ENCODE measurements at regions not wholly inside any gene's neighbourhood (a gene's known extent, or its start where the extent isn't known, plus 50 kb on each side); places are given as distances from the start of the nearest gene placed in this dataset.
"Not testable (repeated sequence)": the region's sequence is repeated elsewhere in the genome, so short reads cannot be mapped to it uniquely, and the experiment has no call there.

DNA sequence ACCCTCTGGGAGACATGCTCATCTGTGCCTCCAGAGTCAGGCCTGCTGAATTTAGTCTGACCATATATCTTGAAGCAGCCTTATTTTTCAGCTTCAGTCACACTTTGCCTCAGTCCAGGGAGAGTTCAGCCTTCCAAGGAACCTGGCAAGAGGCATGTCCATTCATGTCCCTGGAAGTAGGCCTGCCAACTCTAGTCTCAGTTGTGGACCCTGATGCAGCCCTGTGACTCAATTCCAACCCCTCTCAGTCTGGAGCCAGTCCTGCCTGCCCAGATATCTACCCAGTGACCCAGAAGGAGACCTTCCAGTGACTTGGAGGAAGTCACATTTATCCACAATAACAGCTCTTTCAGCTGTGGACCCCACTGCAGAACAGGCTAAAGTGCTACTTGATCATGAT, 566.6 kb downstream of the TMEM135 start:
- no peak overlapping the region for H3K4me2 ChIP-seq (ENCODE audit: low read depth, low read length, poor library complexity, severe bottlenecking)
- no peak for DNase-seq
- H3K9me3 ChIP-seq (ENCODE audit: low read length), result no peaks in the 10 kb centered on the region
- no peak overlapping the region for H2AFZ ChIP-seq (ENCODE audit: low read length)
- H3K9me2 ChIP-seq (replicated peaks; ENCODE audit: insufficient read depth, low read length), result no peaks in the 10 kb centered on the region
- no peaks in the 10 kb centered on the region for H4K20me1 ChIP-seq (ENCODE audit: insufficient read depth, low read depth, low read length)
- no peaks in the 10 kb centered on the region for H3K4me1 ChIP-seq (ENCODE audit: low read length)
- H3K79me2 ChIP-seq (ENCODE audit: low read length), result no peaks in the 10 kb centered on the region
- no peak overlapping the region for H3K9ac ChIP-seq (ENCODE audit: low read length)
- H3K27ac ChIP-seq (ENCODE audit: low read length), result no peak overlapping the region
- H3K36me3 ChIP-seq (ENCODE audit: insufficient read depth, low read length), result no peaks in the 10 kb centered on the region
- no peaks in the 10 kb centered on the region for H3K27me3 ChIP-seq (ENCODE audit: low read length)
- H3K4me3 ChIP-seq (ENCODE audit: low read length), result no peak overlapping the region

GRCh38 chr11:87603887-87604286, 566.2 kb downstream of the TMEM135 start:
- H3K9me3 ChIP-seq (ENCODE audit: low read length), result no peaks in the 10 kb centered on the region
- H3K9me2 ChIP-seq (replicated peaks; ENCODE audit: insufficient read depth, low read length), result no peaks in the 10 kb centered on the region
- no peak overlapping the region for H3K27ac ChIP-seq (ENCODE audit: low read length)
- no peaks in the 10 kb centered on the region for H3K79me2 ChIP-seq (ENCODE audit: low read length)
- no peaks in the 10 kb centered on the region for H3K4me1 ChIP-seq (ENCODE audit: low read length)
- H3K4me2 ChIP-seq (ENCODE audit: low read depth, low read length, poor library complexity, severe bottlenecking), result no peak overlapping the region
- no peak overlapping the region for H2AFZ ChIP-seq (ENCODE audit: low read length)
- no peak overlapping the region for H3K4me3 ChIP-seq (ENCODE audit: low read length)
- no peak overlapping the region for H3K9ac ChIP-seq (ENCODE audit: low read length)
- DNase-seq, result no peak
- no peaks in the 10 kb centered on the region for H4K20me1 ChIP-seq (ENCODE audit: insufficient read depth, low read depth, low read length)
- no peaks in the 10 kb centered on the region for H3K27me3 ChIP-seq (ENCODE audit: low read length)
- H3K36me3 ChIP-seq (ENCODE audit: insufficient read depth, low read length), result no peaks in the 10 kb centered on the region

DNA sequence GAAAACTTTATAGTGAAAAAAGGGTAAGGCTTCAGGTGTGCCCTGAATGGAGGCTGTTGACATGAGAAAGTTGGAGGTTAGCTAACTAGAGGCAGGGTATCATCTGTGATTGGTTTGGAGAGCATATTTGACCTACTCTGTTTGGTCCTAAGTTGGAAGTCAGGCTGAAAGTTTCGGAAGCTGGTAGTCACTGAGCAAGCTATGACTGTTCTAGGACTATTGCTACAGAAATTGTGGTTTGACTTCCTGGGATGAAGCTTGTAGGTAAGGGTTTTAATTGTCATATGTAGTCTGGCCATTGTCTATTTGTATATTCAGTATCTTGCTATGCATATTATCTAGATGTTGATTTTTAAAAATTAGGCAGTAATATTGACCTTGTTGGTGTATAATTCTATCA, 565.0 kb downstream of the TMEM135 start:
- Histone ChIP-seq H3K27ac (ENCODE audit: low read length) (no peak overlapping the region), H3K27me3 (ENCODE audit: low read length) (no peaks in the 10 kb centered on the region), H3K9ac (ENCODE audit: low read length) (no peak overlapping the region), H3K79me2 (ENCODE audit: low read length) (no peaks in the 10 kb centered on the region), H3K9me2 (replicated peaks; ENCODE audit: insufficient read depth, low read length) (no peaks in the 10 kb centered on the region), H3K36me3 (ENCODE audit: insufficient read depth, low read length) (no peaks in the 10 kb centered on the region), H3K4me1 (ENCODE audit: low read length) (no peaks in the 10 kb centered on the region), H2AFZ (ENCODE audit: low read length) (no peak overlapping the region), H3K4me3 (ENCODE audit: low read length) (no peak overlapping the region), H3K9me3 (ENCODE audit: low read length) (no peaks in the 10 kb centered on the region), H3K4me2 (ENCODE audit: low read depth, low read length, poor library complexity, severe bottlenecking) (no peak overlapping the region), H4K20me1 (ENCODE audit: insufficient read depth, low read depth, low read length) (no peaks in the 10 kb centered on the region)
- no peak for DNase-seq

- H3K27me3 ChIP-seq (ENCODE audit: low read length), result no peaks in the 10 kb centered on the region
- no peak for DNase-seq
- no peaks in the 10 kb centered on the region for H3K4me1 ChIP-seq (ENCODE audit: low read length)
- no peaks in the 10 kb centered on the region for H3K36me3 ChIP-seq (ENCODE audit: insufficient read depth, low read length)
- no peak overlapping the region for H2AFZ ChIP-seq (ENCODE audit: low read length)
- H3K9ac ChIP-seq (ENCODE audit: low read length), result no peak overlapping the region
- no peak overlapping the region for H3K4me3 ChIP-seq (ENCODE audit: low read length)
- H4K20me1 ChIP-seq (ENCODE audit: insufficient read depth, low read depth, low read length), result no peaks in the 10 kb centered on the region
- H3K9me3 ChIP-seq (ENCODE audit: low read length), result no peaks in the 10 kb centered on the region
- no peak overlapping the region for H3K27ac ChIP-seq (ENCODE audit: low read length)
- H3K4me2 ChIP-seq (ENCODE audit: low read depth, low read length, poor library complexity, severe bottlenecking), result no peak overlapping the region
- H3K9me2 ChIP-seq (replicated peaks; ENCODE audit: insufficient read depth, low read length), result no peaks in the 10 kb centered on the region
- no peaks in the 10 kb centered on the region for H3K79me2 ChIP-seq (ENCODE audit: low read length)
Measured at GRCh38 chr11:87600938-87601337, 563.2 kb downstream of the TMEM135 start.

DNA sequence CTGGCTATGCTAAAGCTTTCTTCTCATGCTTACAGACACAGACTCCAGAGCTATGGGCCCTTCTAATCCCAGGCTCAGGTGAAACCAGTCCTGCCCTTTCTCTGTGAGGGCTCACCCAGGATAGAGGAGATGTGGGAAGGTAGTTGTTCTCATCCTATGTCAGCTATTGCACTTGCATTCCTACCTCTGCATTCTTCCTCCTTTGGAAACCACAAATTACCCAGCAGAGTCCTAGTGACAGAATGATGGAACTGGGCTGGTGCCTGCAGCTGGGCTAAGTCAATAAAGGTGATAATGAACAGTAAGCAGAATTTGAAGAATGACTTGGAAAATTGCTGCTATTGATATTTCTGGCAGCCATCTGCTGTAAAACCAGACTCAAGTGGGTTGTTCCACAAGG, 560.0 kb downstream of the TMEM135 start:
- H3K79me2 ChIP-seq (ENCODE audit: low read length), result no peaks in the 10 kb centered on the region
- no peaks in the 10 kb centered on the region for H3K4me1 ChIP-seq (ENCODE audit: low read length)
- no peaks in the 10 kb centered on the region for H3K27me3 ChIP-seq (ENCODE audit: low read length)
- H2AFZ ChIP-seq (ENCODE audit: low read length), result no peak overlapping the region
- no peaks in the 10 kb centered on the region for H3K9me3 ChIP-seq (ENCODE audit: low read length)
- no peaks in the 10 kb centered on the region for H3K36me3 ChIP-seq (ENCODE audit: insufficient read depth, low read length)
- H4K20me1 ChIP-seq (ENCODE audit: insufficient read depth, low read depth, low read length), result no peaks in the 10 kb centered on the region
- no peaks in the 10 kb centered on the region for H3K9me2 ChIP-seq (replicated peaks; ENCODE audit: insufficient read depth, low read length)
- H3K27ac ChIP-seq (ENCODE audit: low read length), result no peak overlapping the region
- no peak overlapping the region for H3K9ac ChIP-seq (ENCODE audit: low read length)
- DNase-seq, result no peak
- H3K4me2 ChIP-seq (ENCODE audit: low read depth, low read length, poor library complexity, severe bottlenecking), result no peak overlapping the region
- no peak overlapping the region for H3K4me3 ChIP-seq (ENCODE audit: low read length)

- Histone ChIP-seq H2AFZ (ENCODE audit: low read length) (no peak overlapping the region), H3K4me3 (ENCODE audit: low read length) (no peak overlapping the region), H3K36me3 (ENCODE audit: insufficient read depth, low read length) (no peaks in the 10 kb centered on the region), H3K79me2 (ENCODE audit: low read length) (no peaks in the 10 kb centered on the region), H3K9me3 (ENCODE audit: low read length) (no peaks in the 10 kb centered on the region), H4K20me1 (ENCODE audit: insufficient read depth, low read depth, low read length) (no peaks in the 10 kb centered on the region), H3K27me3 (ENCODE audit: low read length) (no peaks in the 10 kb centered on the region), H3K4me2 (ENCODE audit: low read depth, low read length, poor library complexity, severe bottlenecking) (no peak overlapping the region), H3K4me1 (ENCODE audit: low read length) (no peaks in the 10 kb centered on the region), H3K27ac (ENCODE audit: low read length) (no peak overlapping the region), H3K9ac (ENCODE audit: low read length) (no peak overlapping the region), H3K9me2 (replicated peaks; ENCODE audit: insufficient read depth, low read length) (no peaks in the 10 kb centered on the region)
- DNase-seq, result no peak
Measured at GRCh38 chr11:87596176-87596575, 558.4 kb downstream of the TMEM135 start.

GRCh38 chr11:87589082-87589481, 551.3 kb downstream of the TMEM135 start:
- Histone ChIP-seq H3K4me1 (ENCODE audit: low read length) (no peaks in the 10 kb centered on the region), H4K20me1 (ENCODE audit: insufficient read depth, low read depth, low read length) (no peaks in the 10 kb centered on the region), H3K4me2 (ENCODE audit: low read depth, low read length, poor library complexity, severe bottlenecking) (no peak overlapping the region), H2AFZ (ENCODE audit: low read length) (no peak overlapping the region), H3K79me2 (ENCODE audit: low read length) (no peaks in the 10 kb centered on the region), H3K9me3 (ENCODE audit: low read length) (no peaks in the 10 kb centered on the region), H3K27ac (ENCODE audit: low read length) (no peak overlapping the region), H3K27me3 (ENCODE audit: low read length) (no peaks in the 10 kb centered on the region), H3K4me3 (ENCODE audit: low read length) (no peak overlapping the region), H3K9ac (ENCODE audit: low read length) (no peak overlapping the region), H3K9me2 (replicated peaks; ENCODE audit: insufficient read depth, low read length) (no peaks in the 10 kb centered on the region), H3K36me3 (ENCODE audit: insufficient read depth, low read length) (no peaks in the 10 kb centered on the region)
- no peak for DNase-seq

DNA sequence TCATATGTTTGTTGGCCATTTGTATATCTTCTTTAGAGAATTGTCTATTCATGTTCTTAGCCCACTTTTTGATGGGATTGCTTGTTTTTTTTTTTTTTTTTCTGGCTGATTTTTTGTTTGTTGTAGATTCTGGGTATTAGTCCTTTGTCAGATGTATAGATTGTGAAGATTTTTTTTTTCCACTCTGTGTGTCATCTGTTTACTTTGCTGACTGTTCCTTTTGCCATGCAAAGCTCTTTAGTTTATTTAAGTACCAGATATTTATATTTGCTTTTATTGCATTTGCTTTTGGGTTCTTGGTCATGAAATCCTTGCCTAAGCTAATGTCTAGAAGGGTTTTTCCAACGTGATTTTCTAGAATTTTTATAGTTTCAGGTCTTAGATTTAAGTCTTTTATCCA, 547.9 kb downstream of the TMEM135 start:
- not testable (repeated sequence) for DNase-seq; H3K9me3 ChIP-seq (ENCODE audit: low read length); H4K20me1 ChIP-seq (ENCODE audit: insufficient read depth, low read depth, low read length); H3K79me2 ChIP-seq (ENCODE audit: low read length); H3K9me2 ChIP-seq (replicated peaks; ENCODE audit: insufficient read depth, low read length); H2AFZ ChIP-seq (ENCODE audit: low read length); H3K27ac ChIP-seq (ENCODE audit: low read length); H3K4me3 ChIP-seq (ENCODE audit: low read length); H3K36me3 ChIP-seq (ENCODE audit: insufficient read depth, low read length); H3K9ac ChIP-seq (ENCODE audit: low read length); H3K4me2 ChIP-seq (ENCODE audit: low read depth, low read length, poor library complexity, severe bottlenecking); H3K27me3 ChIP-seq (ENCODE audit: low read length); H3K4me1 ChIP-seq (ENCODE audit: low read length)

- no peak overlapping the region for H3K27ac ChIP-seq (ENCODE audit: low read length)
- no peaks in the 10 kb centered on the region for H3K4me1 ChIP-seq (ENCODE audit: low read length)
- H3K9me2 ChIP-seq (replicated peaks; ENCODE audit: insufficient read depth, low read length), result no peaks in the 10 kb centered on the region
- no peaks in the 10 kb centered on the region for H3K9me3 ChIP-seq (ENCODE audit: low read length)
- no peaks in the 10 kb centered on the region for H4K20me1 ChIP-seq (ENCODE audit: insufficient read depth, low read depth, low read length)
- H3K27me3 ChIP-seq (ENCODE audit: low read length), result no peaks in the 10 kb centered on the region
- no peaks in the 10 kb centered on the region for H3K79me2 ChIP-seq (ENCODE audit: low read length)
- no peak overlapping the region for H3K4me2 ChIP-seq (ENCODE audit: low read depth, low read length, poor library complexity, severe bottlenecking)
- no peak overlapping the region for H2AFZ ChIP-seq (ENCODE audit: low read length)
- no peak overlapping the region for H3K4me3 ChIP-seq (ENCODE audit: low read length)
- no peaks in the 10 kb centered on the region for H3K36me3 ChIP-seq (ENCODE audit: insufficient read depth, low read length)
- DNase-seq, result no peak
- H3K9ac ChIP-seq (ENCODE audit: low read length), result no peak overlapping the region
Measured at GRCh38 chr11:87583931-87584330, 546.2 kb downstream of the TMEM135 start.
